ENCODE measurements at regions not wholly inside any gene's neighbourhood (a gene's known extent, or its start where the extent isn't known, plus 50 kb on each side); places are given as distances from the start of the nearest gene placed in this dataset.

- no peaks in the 10 kb centered on the region for H3K79me2 ChIP-seq (ENCODE audit: insufficient read depth, low read length)
- H3K4me2 ChIP-seq (ENCODE audit: low read depth, low read length, poor library complexity, severe bottlenecking) = no peak overlapping the region
- no peaks in the 10 kb centered on the region for H3K9me2 ChIP-seq (replicated peaks; ENCODE audit: insufficient read depth, low read length)
- H3K4me3 ChIP-seq (ENCODE audit: insufficient read depth, low read length, poor library complexity, severe bottlenecking) = no peak overlapping the region
- TF ChIP-seq EZH2phosphoT487 (conservative IDR thresholded peaks at IDR 0.05; ENCODE audit: low read length) (no peak), CTCF (IDR thresholded peaks at IDR 0.05; ENCODE audit: insufficient read depth, low read length, poor library complexity, severe bottlenecking) (no peak)
- no peaks in the 10 kb centered on the region for H3F3A ChIP-seq (ENCODE audit: insufficient read depth)
- no peaks in the 10 kb centered on the region for H3K36me3 ChIP-seq (ENCODE audit: low read length)
- H4K20me1 ChIP-seq (ENCODE audit: low read depth, low read length) = no peaks in the 10 kb centered on the region
- no peaks in the 10 kb centered on the region for H3K9me3 ChIP-seq (ENCODE audit: insufficient read depth, low read length)
- H2AFZ ChIP-seq (ENCODE audit: low read depth, low read length, severe bottlenecking) = no peak overlapping the region
- no peak overlapping the region for H3K9ac ChIP-seq (ENCODE audit: low read length)
- no peak overlapping the region for H3K27ac ChIP-seq (ENCODE audit: low read depth, low read length)
- H3K27me3 ChIP-seq (ENCODE audit: low read length) = no peaks in the 10 kb centered on the region
Measured at GRCh38 chr5:67807439-67807888, 408.1 kb upstream of the PIK3R1 start.

- no peak overlapping the region for H3K9ac ChIP-seq (ENCODE audit: low read length)
- no peaks in the 10 kb centered on the region for H3K27me3 ChIP-seq (ENCODE audit: low read length)
- H2AFZ ChIP-seq (ENCODE audit: low read depth, low read length, severe bottlenecking) = no peak overlapping the region
- H3F3A ChIP-seq (ENCODE audit: insufficient read depth) = no peaks in the 10 kb centered on the region
- H4K20me1 ChIP-seq (ENCODE audit: low read depth, low read length) = no peaks in the 10 kb centered on the region
- TF ChIP-seq CTCF (IDR thresholded peaks at IDR 0.05; ENCODE audit: insufficient read depth, low read length, poor library complexity, severe bottlenecking) = no peak
- no peak for TF ChIP-seq EZH2phosphoT487 (conservative IDR thresholded peaks at IDR 0.05; ENCODE audit: low read length)
- no peak overlapping the region for H3K4me2 ChIP-seq (ENCODE audit: low read depth, low read length, poor library complexity, severe bottlenecking)
- H3K9me2 ChIP-seq (replicated peaks; ENCODE audit: insufficient read depth, low read length) = no peaks in the 10 kb centered on the region
- no peaks in the 10 kb centered on the region for H3K79me2 ChIP-seq (ENCODE audit: insufficient read depth, low read length)
- no peaks in the 10 kb centered on the region for H3K9me3 ChIP-seq (ENCODE audit: insufficient read depth, low read length)
- no peak overlapping the region for H3K27ac ChIP-seq (ENCODE audit: low read depth, low read length)
- H3K4me3 ChIP-seq (ENCODE audit: insufficient read depth, low read length, poor library complexity, severe bottlenecking) = no peak overlapping the region
- no peaks in the 10 kb centered on the region for H3K36me3 ChIP-seq (ENCODE audit: low read length)
Measured at GRCh38 chr5:67806654-67807438, 408.7 kb upstream of the PIK3R1 start.

GRCh38 chr5:67805666-67806348, 409.7 kb upstream of the PIK3R1 start:
- H3K27me3 ChIP-seq (ENCODE audit: low read length) = no peaks in the 10 kb centered on the region
- H2AFZ ChIP-seq (ENCODE audit: low read depth, low read length, severe bottlenecking) = no peak overlapping the region
- no peak overlapping the region for H3K4me2 ChIP-seq (ENCODE audit: low read depth, low read length, poor library complexity, severe bottlenecking)
- no peaks in the 10 kb centered on the region for H3K9me2 ChIP-seq (replicated peaks; ENCODE audit: insufficient read depth, low read length)
- H3K79me2 ChIP-seq (ENCODE audit: insufficient read depth, low read length) = no peaks in the 10 kb centered on the region
- H3K9ac ChIP-seq (ENCODE audit: low read length) = no peak overlapping the region
- TF ChIP-seq CTCF (IDR thresholded peaks at IDR 0.05; ENCODE audit: insufficient read depth, low read length, poor library complexity, severe bottlenecking) = no peak
- TF ChIP-seq EZH2phosphoT487 (conservative IDR thresholded peaks at IDR 0.05; ENCODE audit: low read length) = no peak
- no peaks in the 10 kb centered on the region for H3K36me3 ChIP-seq (ENCODE audit: low read length)
- H3K27ac ChIP-seq (ENCODE audit: low read depth, low read length) = no peak overlapping the region
- no peak overlapping the region for H3K4me3 ChIP-seq (ENCODE audit: insufficient read depth, low read length, poor library complexity, severe bottlenecking)
- no peaks in the 10 kb centered on the region for H3K9me3 ChIP-seq (ENCODE audit: insufficient read depth, low read length)
- no peaks in the 10 kb centered on the region for H3F3A ChIP-seq (ENCODE audit: insufficient read depth)
- H4K20me1 ChIP-seq (ENCODE audit: low read depth, low read length) = no peaks in the 10 kb centered on the region
